ENCODE measurements at regions not wholly inside any gene's neighbourhood (a gene's known extent, or its start where the extent isn't known, plus 50 kb on each side); places are given as distances from the start of the nearest gene placed in this dataset.

- H2AFZ ChIP-seq (ENCODE audit: control insufficient read depth, low read length): no peak overlapping the region
- no peaks in the 10 kb centered on the region for H3K4me1 ChIP-seq (ENCODE audit: control insufficient read depth, extremely low read depth, insufficient read depth, low read length)
- no peak overlapping the region for H3K4me2 ChIP-seq (ENCODE audit: control insufficient read depth, extremely low read depth, insufficient read depth, low read depth, low read length)
- TF ChIP-seq CTCF (optimal IDR thresholded peaks at IDR 0.05 in 1 of 3, IDR thresholded peaks at IDR 0.05 in 1 of 3, conservative IDR thresholded peaks at IDR 0.05 in 1 of 3; ENCODE audit: extremely low read depth in 1 of 3, insufficient read depth in 2 of 3, low read length in 3 of 3): no peak
- TF ChIP-seq EZH2 (IDR thresholded peaks at IDR 0.05; ENCODE audit: low read length): no peak
- no peaks in the 10 kb centered on the region for H3K36me3 ChIP-seq (ENCODE audit: control insufficient read depth in 2 of 2, extremely low read depth in 1 of 2, insufficient read depth in 2 of 2, low read length in 2 of 2)
- H3K9me3 ChIP-seq (ENCODE audit: control insufficient read depth, low read depth, low read length): no peaks in the 10 kb centered on the region
- no peaks in the 10 kb centered on the region for H3K9me1 ChIP-seq (ENCODE audit: control insufficient read depth, extremely low read depth, insufficient read depth, low read length)
- H3K9ac ChIP-seq (ENCODE audit: control insufficient read depth, extremely low read depth, insufficient read depth, low read length): no peak overlapping the region
- no peak for FAIRE-seq
- no peak overlapping the region for H3K4me3 ChIP-seq (ENCODE audit: control insufficient read depth in 2 of 3, extremely low read depth in 1 of 3, insufficient read depth in 2 of 3, low read depth in 1 of 3, low read length in 3 of 3)
- H3K79me2 ChIP-seq (ENCODE audit: control insufficient read depth, insufficient read depth, low read length): no peaks in the 10 kb centered on the region
- DNase-seq (ENCODE audit: low read depth, low spot score): no peak
- no peaks in the 10 kb centered on the region for H4K20me1 ChIP-seq (ENCODE audit: control insufficient read depth, extremely low read depth, insufficient read depth, low read length)
- H3K27me3 ChIP-seq (ENCODE audit: control insufficient read depth, extremely low read depth, insufficient read depth, low read length): no peaks in the 10 kb centered on the region
- H3K27ac ChIP-seq (ENCODE audit: control insufficient read depth, insufficient read depth, low read length): no peak overlapping the region
- dilution Hi-C loops (cut with MboI; ENCODE audit: extremely low pct_ligation_motif_present, low sequenced_read_pairs): no loop called here
Observed at GRCh38 chrX:9180623-9181022, 146.7 kb upstream of the FAM9B start.

DNA sequence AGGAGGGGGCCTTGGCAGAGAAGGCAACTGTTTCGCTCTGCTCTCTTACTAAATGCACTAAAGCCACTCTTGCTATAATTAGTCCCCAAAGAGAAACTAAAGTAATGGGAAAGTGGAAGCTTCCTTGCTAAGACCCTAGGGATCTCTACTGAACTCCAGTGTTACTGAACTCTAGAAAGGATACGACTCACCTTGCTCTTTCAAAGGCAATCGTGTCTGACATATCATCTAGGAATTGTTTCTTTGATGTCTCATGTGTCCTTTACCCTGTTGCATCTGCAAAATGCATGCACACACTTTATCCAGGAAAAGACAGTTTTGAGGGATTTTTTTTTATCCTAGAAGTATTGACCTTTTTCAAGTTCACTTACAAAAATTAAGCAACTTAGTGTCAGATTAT is 148.1 kb upstream of the FAM9B start:
- Histone ChIP-seq H3K4me1 (ENCODE audit: control insufficient read depth, extremely low read depth, insufficient read depth, low read length) (no peaks in the 10 kb centered on the region), H4K20me1 (ENCODE audit: control insufficient read depth, extremely low read depth, insufficient read depth, low read length) (no peaks in the 10 kb centered on the region), H3K27ac (ENCODE audit: control insufficient read depth, insufficient read depth, low read length) (no peak overlapping the region), H2AFZ (ENCODE audit: control insufficient read depth, low read length) (no peak overlapping the region), H3K4me3 (ENCODE audit: control insufficient read depth in 2 of 3, extremely low read depth in 1 of 3, insufficient read depth in 2 of 3, low read depth in 1 of 3, low read length in 3 of 3) (no peak overlapping the region), H3K27me3 (ENCODE audit: control insufficient read depth, extremely low read depth, insufficient read depth, low read length) (peaks cover 2% of the 10 kb centered on the region), H3K79me2 (ENCODE audit: control insufficient read depth, insufficient read depth, low read length) (no peaks in the 10 kb centered on the region), H3K9me1 (ENCODE audit: control insufficient read depth, extremely low read depth, insufficient read depth, low read length) (no peaks in the 10 kb centered on the region), H3K4me2 (ENCODE audit: control insufficient read depth, extremely low read depth, insufficient read depth, low read depth, low read length) (no peak overlapping the region), H3K9me3 (ENCODE audit: control insufficient read depth, low read depth, low read length) (no peaks in the 10 kb centered on the region), H3K9ac (ENCODE audit: control insufficient read depth, extremely low read depth, insufficient read depth, low read length) (no peak overlapping the region), H3K36me3 (ENCODE audit: control insufficient read depth in 2 of 2, extremely low read depth in 1 of 2, insufficient read depth in 2 of 2, low read length in 2 of 2) (no peaks in the 10 kb centered on the region)
- DNase-seq (ENCODE audit: low read depth, low spot score): no peak
- FAIRE-seq: no peak
- TF ChIP-seq CTCF (optimal IDR thresholded peaks at IDR 0.05 in 1 of 3, IDR thresholded peaks at IDR 0.05 in 1 of 3, conservative IDR thresholded peaks at IDR 0.05 in 1 of 3; ENCODE audit: extremely low read depth in 1 of 3, insufficient read depth in 2 of 3, low read length in 3 of 3) (no peak), EZH2 (IDR thresholded peaks at IDR 0.05; ENCODE audit: low read length) (no peak)
- dilution Hi-C loops (cut with MboI; ENCODE audit: extremely low pct_ligation_motif_present, low sequenced_read_pairs): no loop called here

All from keratinocyte (primary cell).